ENCODE measurements at regions not wholly inside any gene's neighbourhood (a gene's known extent, or its start where the extent isn't known, plus 50 kb on each side); places are given as distances from the start of the nearest gene placed in this dataset.
"Not testable (repeated sequence)": the region's sequence is repeated elsewhere in the genome, so short reads cannot be mapped to it uniquely, and the experiment has no call there.

GRCh38 chr7:138214926-138215325 is 138.7 kb downstream of the AKR1D1 start:
- no peak overlapping the region for H3K4me3 ChIP-seq (ENCODE audit: low read depth, low read length)
- CTCF ChIA-PET = no interaction called here
- H3K36me3 ChIP-seq (ENCODE audit: control insufficient read depth, insufficient read depth, low read length) = no peaks in the 10 kb centered on the region
- no peak for DNase-seq (ENCODE audit: low read depth)
- POLR2A ChIA-PET = no interaction called here
- H3K27me3 ChIP-seq (ENCODE audit: control insufficient read depth, insufficient read depth, low read length) = no peaks in the 10 kb centered on the region
- TF ChIP-seq, protein P1, sequence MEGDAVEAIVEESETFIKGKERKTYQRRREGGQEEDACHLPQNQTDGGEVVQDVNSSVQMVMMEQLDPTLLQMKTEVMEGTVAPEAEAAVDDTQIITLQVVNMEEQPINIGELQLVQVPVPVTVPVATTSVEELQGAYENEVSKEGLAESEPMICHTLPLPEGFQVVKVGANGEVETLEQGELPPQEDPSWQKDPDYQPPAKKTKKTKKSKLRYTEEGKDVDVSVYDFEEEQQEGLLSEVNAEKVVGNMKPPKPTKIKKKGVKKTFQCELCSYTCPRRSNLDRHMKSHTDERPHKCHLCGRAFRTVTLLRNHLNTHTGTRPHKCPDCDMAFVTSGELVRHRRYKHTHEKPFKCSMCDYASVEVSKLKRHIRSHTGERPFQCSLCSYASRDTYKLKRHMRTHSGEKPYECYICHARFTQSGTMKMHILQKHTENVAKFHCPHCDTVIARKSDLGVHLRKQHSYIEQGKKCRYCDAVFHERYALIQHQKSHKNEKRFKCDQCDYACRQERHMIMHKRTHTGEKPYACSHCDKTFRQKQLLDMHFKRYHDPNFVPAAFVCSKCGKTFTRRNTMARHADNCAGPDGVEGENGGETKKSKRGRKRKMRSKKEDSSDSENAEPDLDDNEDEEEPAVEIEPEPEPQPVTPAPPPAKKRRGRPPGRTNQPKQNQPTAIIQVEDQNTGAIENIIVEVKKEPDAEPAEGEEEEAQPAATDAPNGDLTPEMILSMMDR (IDR thresholded peaks at IDR 0.05; ENCODE audit: insufficient read depth, low read depth, low read length) = no peak

- H3K4me3 ChIP-seq (ENCODE audit: low read depth, low read length); H3K36me3 ChIP-seq (ENCODE audit: control insufficient read depth, insufficient read depth, low read length); H3K27me3 ChIP-seq (ENCODE audit: control insufficient read depth, insufficient read depth, low read length); CTCF ChIA-PET; POLR2A ChIA-PET; DNase-seq (ENCODE audit: low read depth): not testable (repeated sequence)
Observed at GRCh38 chr7:138220321-138220720, 144.1 kb downstream of the AKR1D1 start.

GRCh38 chr7:138221388-138221787 is 145.1 kb downstream of the AKR1D1 start:
- H3K27me3 ChIP-seq (ENCODE audit: control insufficient read depth, insufficient read depth, low read length); H3K4me3 ChIP-seq (ENCODE audit: low read depth, low read length); CTCF ChIA-PET; DNase-seq (ENCODE audit: low read depth); POLR2A ChIA-PET; H3K36me3 ChIP-seq (ENCODE audit: control insufficient read depth, insufficient read depth, low read length): not testable (repeated sequence)

GRCh38 chr7:138223402-138223879 is 147.2 kb downstream of the AKR1D1 start:
- no peaks in the 10 kb centered on the region for H3K27me3 ChIP-seq (ENCODE audit: control insufficient read depth, insufficient read depth, low read length)
- CTCF ChIA-PET = no interaction called here
- no peak for DNase-seq (ENCODE audit: low read depth)
- H3K36me3 ChIP-seq (ENCODE audit: control insufficient read depth, insufficient read depth, low read length) = no peaks in the 10 kb centered on the region
- no peak overlapping the region for H3K4me3 ChIP-seq (ENCODE audit: low read depth, low read length)
- POLR2A ChIA-PET = no interaction called here
- TF ChIP-seq, protein P1 (IDR thresholded peaks at IDR 0.05; ENCODE audit: insufficient read depth, low read depth, low read length) = no peak

GRCh38 chr7:138226001-138226476 is 149.8 kb downstream of the AKR1D1 start:
- no peak for DNase-seq (ENCODE audit: low read depth)
- Histone ChIP-seq H3K36me3 (ENCODE audit: control insufficient read depth, insufficient read depth, low read length) (no peaks in the 10 kb centered on the region), H3K27me3 (ENCODE audit: control insufficient read depth, insufficient read depth, low read length) (no peaks in the 10 kb centered on the region), H3K4me3 (ENCODE audit: low read depth, low read length) (no peak overlapping the region)
- TF ChIP-seq, protein P1 (IDR thresholded peaks at IDR 0.05; ENCODE audit: insufficient read depth, low read depth, low read length) = no peak
- ChIA-PET CTCF (no interaction called here), POLR2A (no interaction called here)

GRCh38 chr7:138226745-138227279 is 150.6 kb downstream of the AKR1D1 start:
- POLR2A ChIA-PET = no interaction called here
- TF ChIP-seq, protein P1 (IDR thresholded peaks at IDR 0.05; ENCODE audit: insufficient read depth, low read depth, low read length) = no peak
- no peaks in the 10 kb centered on the region for H3K27me3 ChIP-seq (ENCODE audit: control insufficient read depth, insufficient read depth, low read length)
- H3K4me3 ChIP-seq (ENCODE audit: low read depth, low read length) = no peak overlapping the region
- no peaks in the 10 kb centered on the region for H3K36me3 ChIP-seq (ENCODE audit: control insufficient read depth, insufficient read depth, low read length)
- CTCF ChIA-PET = interaction anchor here (0.6 kb wide), 1 partner anchor 64 kb away, joined by 3 read pairs; no protein-coding TSS in a partner anchor
- no peak for DNase-seq (ENCODE audit: low read depth)

Measured in BJ (cell line).